ENCODE measurements at regions not wholly inside any gene's neighbourhood (a gene's known extent, or its start where the extent isn't known, plus 50 kb on each side); places are given as distances from the start of the nearest gene placed in this dataset.

DNA sequence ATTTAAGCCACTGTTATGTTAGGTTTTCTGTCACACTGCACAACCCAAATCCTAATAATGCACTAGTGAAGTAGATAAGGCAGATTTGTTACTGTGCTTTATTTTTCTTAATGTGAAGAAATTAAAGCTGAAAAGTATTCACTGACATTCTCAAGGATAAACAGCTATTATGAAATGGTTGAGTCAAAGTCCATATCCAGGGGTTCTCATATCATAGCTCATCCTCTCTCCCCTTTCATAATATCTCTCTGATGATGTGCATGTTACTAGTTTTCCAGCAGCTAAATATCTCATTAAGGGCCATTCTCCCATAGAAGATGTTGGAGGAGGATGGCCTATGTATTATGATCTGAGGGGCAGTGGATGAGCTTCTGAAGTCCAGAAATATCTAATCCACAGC lies 53.6 kb upstream of the CCDC190 start:
- no peak for TF ChIP-seq RFX5 (IDR thresholded peaks at IDR 0.05; ENCODE audit: borderline replicate concordance, low read depth, low read length)
- TF ChIP-seq TAF7 (optimal IDR thresholded peaks at IDR 0.05; ENCODE audit: borderline replicate concordance, low read depth, low read length), result no peak
- TF ChIP-seq, protein P1, sequence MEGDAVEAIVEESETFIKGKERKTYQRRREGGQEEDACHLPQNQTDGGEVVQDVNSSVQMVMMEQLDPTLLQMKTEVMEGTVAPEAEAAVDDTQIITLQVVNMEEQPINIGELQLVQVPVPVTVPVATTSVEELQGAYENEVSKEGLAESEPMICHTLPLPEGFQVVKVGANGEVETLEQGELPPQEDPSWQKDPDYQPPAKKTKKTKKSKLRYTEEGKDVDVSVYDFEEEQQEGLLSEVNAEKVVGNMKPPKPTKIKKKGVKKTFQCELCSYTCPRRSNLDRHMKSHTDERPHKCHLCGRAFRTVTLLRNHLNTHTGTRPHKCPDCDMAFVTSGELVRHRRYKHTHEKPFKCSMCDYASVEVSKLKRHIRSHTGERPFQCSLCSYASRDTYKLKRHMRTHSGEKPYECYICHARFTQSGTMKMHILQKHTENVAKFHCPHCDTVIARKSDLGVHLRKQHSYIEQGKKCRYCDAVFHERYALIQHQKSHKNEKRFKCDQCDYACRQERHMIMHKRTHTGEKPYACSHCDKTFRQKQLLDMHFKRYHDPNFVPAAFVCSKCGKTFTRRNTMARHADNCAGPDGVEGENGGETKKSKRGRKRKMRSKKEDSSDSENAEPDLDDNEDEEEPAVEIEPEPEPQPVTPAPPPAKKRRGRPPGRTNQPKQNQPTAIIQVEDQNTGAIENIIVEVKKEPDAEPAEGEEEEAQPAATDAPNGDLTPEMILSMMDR (IDR thresholded peaks at IDR 0.05; ENCODE audit: control extremely low read depth in 1 of 3, insufficient read depth in 1 of 3, low read depth in 1 of 3, low read length in 3 of 3), result no peak
